ENCODE measurements at regions not wholly inside any gene's neighbourhood (a gene's known extent, or its start where the extent isn't known, plus 50 kb on each side); places are given as distances from the start of the nearest gene placed in this dataset.

GRCh38 chr19:29418201-29418600 is 107.6 kb upstream of the VSTM2B start:
- Histone ChIP-seq H3K4me3 (no peak overlapping the region), H3K27me3 (no peaks in the 10 kb centered on the region), H3K4me1 (no peaks in the 10 kb centered on the region), H3K27ac (no peak overlapping the region), H3K9me3 (no peaks in the 10 kb centered on the region), H3K36me3 (no peaks in the 10 kb centered on the region)
- TF ChIP-seq CTCF (IDR thresholded peaks at IDR 0.05), result no peak
- DNase-seq (ENCODE audit: low spot score), result no peak

GRCh38 chr19:29420065-29420464 is 105.7 kb upstream of the VSTM2B start:
- no peak overlapping the region for H3K27ac ChIP-seq
- DNase-seq (ENCODE audit: low spot score), result no peak
- no peaks in the 10 kb centered on the region for H3K36me3 ChIP-seq
- H3K27me3 ChIP-seq, result no peaks in the 10 kb centered on the region
- H3K4me3 ChIP-seq, result no peak overlapping the region
- no peak for TF ChIP-seq CTCF (IDR thresholded peaks at IDR 0.05)
- no peaks in the 10 kb centered on the region for H3K9me3 ChIP-seq
- H3K4me1 ChIP-seq, result no peaks in the 10 kb centered on the region

GRCh38 chr19:29420482-29421195 is 105.2 kb upstream of the VSTM2B start:
- TF ChIP-seq CTCF (IDR thresholded peaks at IDR 0.05), result no peak

GRCh38 chr19:29421196-29421545 is 104.6 kb upstream of the VSTM2B start:
- no peaks in the 10 kb centered on the region for H3K4me1 ChIP-seq
- TF ChIP-seq CTCF (IDR thresholded peaks at IDR 0.05), result no peak
- no peak for DNase-seq (ENCODE audit: low spot score)
- H3K9me3 ChIP-seq, result no peaks in the 10 kb centered on the region
- no peaks in the 10 kb centered on the region for H3K36me3 ChIP-seq
- no peaks in the 10 kb centered on the region for H3K27me3 ChIP-seq
- no peak overlapping the region for H3K4me3 ChIP-seq
- H3K27ac ChIP-seq, result no peak overlapping the region

More at GRCh38 chr19:29420482-29421195, 105.2 kb upstream of the VSTM2B start:
- Histone ChIP-seq H3K4me1 (no peaks in the 10 kb centered on the region), H3K27me3 (no peaks in the 10 kb centered on the region), H3K4me3 (no peak overlapping the region), H3K36me3 (no peaks in the 10 kb centered on the region), H3K9me3 (no peaks in the 10 kb centered on the region), H3K27ac (no peak overlapping the region)
- no peak for DNase-seq (ENCODE audit: low spot score)

DNA sequence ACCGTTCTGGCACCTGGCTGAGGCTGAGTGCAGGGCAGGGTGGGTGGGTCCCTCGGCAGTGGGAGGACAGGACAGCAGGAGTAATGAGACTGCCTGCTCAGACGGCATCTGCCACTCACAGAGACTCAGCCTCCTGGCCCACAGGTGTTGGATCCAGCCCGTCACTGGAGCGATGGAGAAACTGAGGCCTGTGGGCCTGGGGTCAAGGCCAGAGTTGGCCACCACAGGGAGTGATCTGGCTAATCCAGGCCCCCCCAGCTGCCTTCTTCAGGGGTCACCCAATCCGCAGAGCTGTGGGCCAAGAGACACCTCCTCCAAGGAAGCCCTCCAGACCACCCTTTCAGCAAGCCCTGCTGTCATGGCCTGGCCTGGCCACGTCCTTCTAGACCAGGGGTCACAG is 103.7 kb upstream of the VSTM2B start:
- no peak for TF ChIP-seq CTCF (IDR thresholded peaks at IDR 0.05)
- Histone ChIP-seq H3K36me3 (no peaks in the 10 kb centered on the region), H3K9me3 (no peaks in the 10 kb centered on the region), H3K4me1 (no peaks in the 10 kb centered on the region), H3K27ac (no peak overlapping the region), H3K4me3 (no peak overlapping the region), H3K27me3 (no peaks in the 10 kb centered on the region)
- no peak for DNase-seq (ENCODE audit: low spot score)

- no peaks in the 10 kb centered on the region for H3K4me1 ChIP-seq
- DNase-seq (ENCODE audit: low spot score), result no peak
These were observed 103.2 kb upstream of the VSTM2B start for GRCh38 chr19:29422486-29423085.

More at GRCh38 chr19:29422486-29423085, 103.2 kb upstream of the VSTM2B start:
- TF ChIP-seq CTCF (IDR thresholded peaks at IDR 0.05), result no peak
- no peaks in the 10 kb centered on the region for H3K9me3 ChIP-seq
- H3K4me3 ChIP-seq, result no peak overlapping the region
- no peaks in the 10 kb centered on the region for H3K27me3 ChIP-seq
- H3K36me3 ChIP-seq, result no peaks in the 10 kb centered on the region
- no peak overlapping the region for H3K27ac ChIP-seq
